Stimulated activated CD4-positive, alpha-beta T cell treated with anti-CD3 and anti-CD28 coated beads, Interleukin-1b, Interleukin-23, amount 100 ng/mL, for 48 hours (primary cell): ENCODE measurements at regions not wholly inside any gene's neighbourhood (a gene's known extent, or its start where the extent isn't known, plus 50 kb on each side); places are given as distances from the start of the nearest gene placed in this dataset.

Source experiments
- DNase-seq: peaks from one replicate; pipeline ENCODE4 v3.0.0-alpha.2; 2020

- no peak for DNase-seq
Measured at GRCh38 chr13:72523593-72523992, 203.8 kb downstream of the MZT1 start.

- no peak for DNase-seq
Measured at GRCh38 chr13:72523049-72523448, 204.4 kb downstream of the MZT1 start.

- no peak for DNase-seq
Measured at GRCh38 chr13:72521940-72522661, 205.3 kb downstream of the MZT1 start.

- DNase-seq: no peak
Measured at GRCh38 chr13:72514146-72514545, 213.3 kb downstream of the MZT1 start.

- no peak for DNase-seq
Measured at GRCh38 chr13:72508392-72508791, 219.0 kb downstream of the MZT1 start.

GRCh38 chr13:72507416-72508199, 219.8 kb downstream of the MZT1 start:
- no peak for DNase-seq

- DNase-seq: no peak
Measured at GRCh38 chr13:72506706-72507105, 220.7 kb downstream of the MZT1 start.

- DNase-seq: no peak
Measured at GRCh38 chr13:72505376-72505775, 222.1 kb downstream of the MZT1 start.

GRCh38 chr13:72504131-72504841, 223.1 kb downstream of the MZT1 start:
- no peak for DNase-seq

- no peak for DNase-seq
Measured at GRCh38 chr13:72500851-72501250, 226.6 kb downstream of the MZT1 start.

- DNase-seq: no peak
Measured at GRCh38 chr13:72495681-72496080, 231.7 kb downstream of the MZT1 start.

GRCh38 chr13:72489751-72490150, 237.7 kb downstream of the MZT1 start:
- no peak for DNase-seq

- no peak for DNase-seq
Measured at GRCh38 chr13:72473321-72473720, 254.1 kb downstream of the MZT1 start.

GRCh38 chr13:72469906-72470305, 257.5 kb downstream of the MZT1 start:
- no peak for DNase-seq

GRCh38 chr13:72463561-72463960, 263.9 kb downstream of the MZT1 start:
- DNase-seq: no peak

- DNase-seq: no peak
Measured at GRCh38 chr13:72462726-72463125, 264.7 kb downstream of the MZT1 start.

- DNase-seq: no peak
Measured at GRCh38 chr13:72462166-72462565, 265.3 kb downstream of the MZT1 start.

- DNase-seq: no peak
Measured at GRCh38 chr13:72458701-72459100, 268.7 kb downstream of the MZT1 start.

- no peak for DNase-seq
Measured at GRCh38 chr13:72457151-72457550, 270.3 kb downstream of the MZT1 start.

- no peak for DNase-seq
Measured at GRCh38 chr13:72456486-72456885, 270.9 kb downstream of the MZT1 start.

- DNase-seq: no peak
Measured at GRCh38 chr13:72453161-72453560, 274.3 kb downstream of the MZT1 start.

GRCh38 chr13:72448082-72448481, 279.3 kb downstream of the MZT1 start:
- no peak for DNase-seq

- DNase-seq: no peak
Measured at GRCh38 chr13:72444999-72445398, 282.4 kb downstream of the MZT1 start.

- no peak for DNase-seq
Measured at GRCh38 chr13:72437458-72437857, 290.0 kb downstream of the MZT1 start.
